Keratinocyte (primary cell): ENCODE measurements at regions not wholly inside any gene's neighbourhood (a gene's known extent, or its start where the extent isn't known, plus 50 kb on each side); places are given as distances from the start of the nearest gene placed in this dataset.

Source experiments
- DNase-seq: peaks from one replicate; pipeline ENCODE4 v3.0.0-alpha.2; 2011; ENCODE audit warnings: low read depth, missing footprints, low spot score
- FAIRE-seq: peaks from 2 replicates; lab custom pipeline; 2011; peaks lifted over from hg19 to GRCh38; lab: Jason Lieb, UNC
- H2AFZ ChIP-seq: 2 replicates; pipeline ENCODE4 v1.6.0; 2012; ENCODE audit warnings: low read length, control low read depth, inconsistent platforms; ENCODE audit not compliant: control insufficient read depth
- H3K27ac ChIP-seq: 2 replicates; pipeline ENCODE4 v1.5.1; 2011; ENCODE audit warnings: low read length; ENCODE audit not compliant: control insufficient read depth, insufficient read depth
- H3K27me3 ChIP-seq: 3 replicates; pipeline ENCODE4 v1.6.0; 2011; ENCODE audit warnings: low read length; ENCODE audit not compliant: control insufficient read depth, insufficient read depth; ENCODE audit errors: extremely low read depth
- H3K36me3 ChIP-seq, 2 experiments: 2 replicates in 1 of 2; 3 replicates in 1 of 2; pipeline ENCODE4 v1.5.1; 2011; ENCODE audit warnings: low read length in 2 of 2, mild to moderate bottlenecking in 1 of 2; ENCODE audit not compliant: control insufficient read depth in 2 of 2, insufficient read depth in 2 of 2; ENCODE audit errors: extremely low read depth in 1 of 2
- H3K4me1 ChIP-seq: 3 replicates; pipeline ENCODE4 v1.5.1; 2011; ENCODE audit warnings: low read length; ENCODE audit not compliant: control insufficient read depth, insufficient read depth; ENCODE audit errors: extremely low read depth
- H3K4me2 ChIP-seq: 3 replicates; pipeline ENCODE4 v1.6.0; 2011; ENCODE audit warnings: low read depth, low read length; ENCODE audit not compliant: control insufficient read depth, insufficient read depth; ENCODE audit errors: extremely low read depth
- H3K4me3 ChIP-seq, 3 experiments: fragments of 200-600 bp in 1 of 3; sonication (generic) in 1 of 3; 2 replicates in 2 of 3; 3 replicates in 1 of 3; pipeline ENCODE4 v1.5.1; 2011 to 2016; ENCODE audit warnings: low read length in 3 of 3, mild to moderate bottlenecking in 3 of 3, control low read depth in 2 of 3, inconsistent platforms in 1 of 3, low read depth in 1 of 3, mixed read lengths in 1 of 3, mixed run types in 1 of 3, moderate library complexity in 1 of 3; ENCODE audit not compliant: control insufficient read depth in 2 of 3, insufficient read depth in 2 of 3; ENCODE audit errors: extremely low read depth in 1 of 3
- H3K79me2 ChIP-seq: 2 replicates; pipeline ENCODE4 v1.6.0; 2012; ENCODE audit warnings: low read length; ENCODE audit not compliant: control insufficient read depth, insufficient read depth
- H3K9ac ChIP-seq: 3 replicates; pipeline ENCODE4 v1.6.0; 2011; ENCODE audit warnings: low read length; ENCODE audit not compliant: control insufficient read depth, insufficient read depth; ENCODE audit errors: extremely low read depth
- H3K9me1 ChIP-seq: 3 replicates; pipeline ENCODE4 v1.6.0; 2011; ENCODE audit warnings: low read length; ENCODE audit not compliant: control insufficient read depth, insufficient read depth; ENCODE audit errors: extremely low read depth
- H3K9me3 ChIP-seq: 2 replicates; pipeline ENCODE4 v1.5.1; 2012; ENCODE audit warnings: low read depth, low read length; ENCODE audit not compliant: control insufficient read depth
- H4K20me1 ChIP-seq: 3 replicates; pipeline ENCODE4 v1.6.0; 2011; ENCODE audit warnings: low read length; ENCODE audit not compliant: control insufficient read depth, insufficient read depth; ENCODE audit errors: extremely low read depth
- CTCF ChIP-seq, 3 experiments: IDR thresholded peaks in 1 of 3; conservative IDR thresholded peaks in 1 of 3; optimal IDR thresholded peaks in 1 of 3; 2 replicates in 2 of 3; 3 replicates in 1 of 3; pipeline versions ENCODE3 to v1.5.1; 2011; ENCODE audit warnings: low read length in 3 of 3, mild to moderate bottlenecking in 3 of 3, moderate library complexity in 2 of 3, control low read depth in 1 of 3, inconsistent platforms in 1 of 3; ENCODE audit not compliant: insufficient read depth in 2 of 3; ENCODE audit errors: extremely low read depth in 1 of 3
- EZH2 ChIP-seq: IDR thresholded peaks from one replicate; pipeline ENCODE4 v1.6.1; 2012; ENCODE audit warnings: inconsistent platforms, mild to moderate bottlenecking, low read length, moderate library complexity
- dilution Hi-C: fragments of 300-500 bp; cut with MboI; formaldehyde crosslinking; loops from one replicate; pipeline ENCODE4 v1.7.0; 2020; ENCODE audit warnings: low sequenced_read_pairs; ENCODE audit not compliant: extremely low pct_ligation_motif_present

DNA sequence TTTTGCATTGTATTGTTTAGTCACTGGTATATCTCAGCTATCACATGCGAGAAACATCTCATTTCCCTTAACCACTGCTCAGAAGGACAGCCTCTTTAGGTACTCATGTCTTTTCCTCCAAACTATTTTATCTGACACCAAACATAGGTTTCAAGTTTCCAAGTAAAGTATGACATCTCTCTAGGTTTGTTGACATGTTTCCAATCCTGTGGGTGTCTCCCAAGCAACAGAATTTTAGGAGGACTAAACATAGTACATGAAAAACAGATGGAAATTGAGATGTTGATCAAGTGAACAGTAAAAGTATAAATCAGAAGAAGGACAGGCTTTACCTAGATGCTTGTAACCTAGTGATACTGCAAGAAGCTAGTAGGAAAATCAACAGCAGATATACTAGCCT, 371.4 kb downstream of the DTHD1 start:
- H3K4me1 ChIP-seq = peaks cover 8% of the 10 kb centered on the region

DNA sequence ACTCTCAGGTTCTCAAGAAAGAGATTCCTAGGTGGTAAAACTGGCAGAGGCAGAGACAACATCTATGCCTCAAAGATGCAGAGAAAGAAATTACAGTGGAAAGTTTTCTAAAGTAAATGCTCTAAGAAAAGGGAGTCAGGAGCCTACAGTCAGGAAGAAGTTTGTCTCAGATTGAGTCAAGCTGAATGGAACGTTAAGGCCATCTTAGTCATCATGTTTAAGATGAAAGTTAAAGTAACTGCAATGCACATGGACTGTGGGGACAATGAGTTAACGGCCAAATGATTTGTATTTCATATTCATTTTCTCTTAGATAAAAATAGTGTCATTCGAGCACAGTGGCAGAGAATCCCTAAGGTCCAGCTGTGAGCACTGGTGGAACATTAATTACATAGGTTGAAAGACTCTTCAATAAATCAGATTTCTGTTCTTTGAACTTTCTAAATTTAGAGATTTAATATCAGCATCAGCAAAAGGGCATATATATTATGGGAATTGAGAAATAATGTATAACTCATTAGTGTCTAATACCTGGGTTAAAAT, 384.6 kb downstream of the DTHD1 start:
- H2AFZ ChIP-seq = no peak overlapping the region
- no peak overlapping the region for H3K27ac ChIP-seq
- no peaks in the 10 kb centered on the region for H3K9me3 ChIP-seq
- H3K4me1 ChIP-seq = no peaks in the 10 kb centered on the region
- no peak for FAIRE-seq
- H3K27me3 ChIP-seq = no peaks in the 10 kb centered on the region
- no peak for TF ChIP-seq EZH2
- TF ChIP-seq CTCF (optimal IDR thresholded peaks at IDR 0.05 in 1 of 3, IDR thresholded peaks at IDR 0.05 in 1 of 3, conservative IDR thresholded peaks at IDR 0.05 in 1 of 3; ENCODE audit: extremely low read depth in 1 of 3, insufficient read depth in 2 of 3, low read length in 3 of 3) = no peak
- no peaks in the 10 kb centered on the region for H3K36me3 ChIP-seq
- no peaks in the 10 kb centered on the region for H3K9me1 ChIP-seq
- dilution Hi-C loops = no loop called here
- H3K4me2 ChIP-seq = no peak overlapping the region
- H3K4me3 ChIP-seq = no peak overlapping the region
- H3K9ac ChIP-seq = no peak overlapping the region
- H4K20me1 ChIP-seq = no peaks in the 10 kb centered on the region
- no peak for DNase-seq
- no peaks in the 10 kb centered on the region for H3K79me2 ChIP-seq

More for the DNA sequence above, 371.4 kb downstream of the DTHD1 start:
- Histone ChIP-seq H3K9me1 (no peaks in the 10 kb centered on the region), H3K4me2 (no peak overlapping the region), H3K27ac (no peak overlapping the region), H3K27me3 (no peaks in the 10 kb centered on the region), H3K9me3 (no peaks in the 10 kb centered on the region), H4K20me1 (no peaks in the 10 kb centered on the region), H3K36me3 (no peaks in the 10 kb centered on the region), H3K79me2 (no peaks in the 10 kb centered on the region), H3K4me3 (no peak overlapping the region), H3K9ac (no peak overlapping the region), H2AFZ (no peak overlapping the region)
- dilution Hi-C loops = no loop called here
- no peak for DNase-seq
- FAIRE-seq = no peak
- TF ChIP-seq CTCF (optimal IDR thresholded peaks at IDR 0.05 in 1 of 3, IDR thresholded peaks at IDR 0.05 in 1 of 3, conservative IDR thresholded peaks at IDR 0.05 in 1 of 3; ENCODE audit: extremely low read depth in 1 of 3, insufficient read depth in 2 of 3, low read length in 3 of 3) = no peak
